Large intestine (tissue), 3 donors: ENCODE measurements at regions not wholly inside any gene's neighbourhood (a gene's known extent, or its start where the extent isn't known, plus 50 kb on each side); places are given as distances from the start of the nearest gene placed in this dataset.

Source experiments
- DNase-seq, 2 donors: peaks; one replicate each; pipeline versions ENCODE4 v3.0.0 to v3.0.0-alpha.2; 2013
- H3K27ac ChIP-seq: one replicate; pipeline ENCODE4 v1.5.1; 2013; ENCODE audit warnings: low read length
- H3K27me3 ChIP-seq: 2 replicates; pipeline ENCODE4 v1.6.1; 2013; ENCODE audit warnings: low read length; ENCODE audit not compliant: control insufficient read depth, insufficient read depth
- H3K36me3 ChIP-seq: 2 replicates; pipeline ENCODE4 v1.6.1; 2013; ENCODE audit warnings: low read length; ENCODE audit not compliant: control insufficient read depth, insufficient read depth
- H3K4me1 ChIP-seq: one replicate; pipeline ENCODE4 v1.6.1; 2013; ENCODE audit warnings: low read length; ENCODE audit not compliant: control insufficient read depth, insufficient read depth
- H3K4me3 ChIP-seq: one replicate; pipeline ENCODE4 v1.5.1; 2013; ENCODE audit warnings: low read length
- H3K9me3 ChIP-seq: one replicate; pipeline ENCODE4 v1.6.1; 2013; ENCODE audit warnings: mild to moderate bottlenecking, low read depth, low read length, moderate library complexity; ENCODE audit not compliant: control insufficient read depth
- WGBS: methylation state at CpG from one replicate; pipeline ENCODE4 v1.1.5; 2013; ENCODE audit warnings: low lambda C conversion rate; ENCODE audit not compliant: insufficient coverage; 5-methylcytosine and 5-hydroxymethylcytosine counted together

- no peak for DNase-seq
- WGBS = 83% methylated on average over 2 of the region's 2 CpGs
- Histone ChIP-seq H3K4me1 (no peaks in the 10 kb centered on the region), H3K27ac (no peak overlapping the region), H3K4me3 (no peak overlapping the region), H3K9me3 (no peaks in the 10 kb centered on the region), H3K27me3 (peaks cover 3% of the 10 kb centered on the region), H3K36me3 (no peaks in the 10 kb centered on the region)
Observed at GRCh38 chr3:152945556-152945955, 110.6 kb downstream of the P2RY1 start.

- Histone ChIP-seq H3K9me3 (no peaks in the 10 kb centered on the region), H3K27ac (no peak overlapping the region), H3K27me3 (no peaks in the 10 kb centered on the region), H3K36me3 (no peaks in the 10 kb centered on the region), H3K4me3 (no peak overlapping the region), H3K4me1 (peaks cover 2% of the 10 kb centered on the region)
- no peak for DNase-seq
- no CpG with 5 or more reads among the region's 2 CpGs for WGBS
Observed at GRCh38 chr3:152957491-152957890, 122.6 kb downstream of the P2RY1 start.

GRCh38 chr3:152959307-152959706 lies 124.4 kb downstream of the P2RY1 start:
- WGBS = 60% methylated on average over 1 of the region's 3 CpGs
- no peak for DNase-seq
- Histone ChIP-seq H3K4me1 (peaks cover 2% of the 10 kb centered on the region), H3K27ac (no peak overlapping the region), H3K9me3 (no peaks in the 10 kb centered on the region), H3K4me3 (no peak overlapping the region), H3K36me3 (no peaks in the 10 kb centered on the region), H3K27me3 (no peaks in the 10 kb centered on the region)

GRCh38 chr3:152960684-152961083 lies 125.8 kb downstream of the P2RY1 start:
- Histone ChIP-seq H3K27me3 (no peaks in the 10 kb centered on the region), H3K4me3 (no peak overlapping the region), H3K27ac (no peak overlapping the region), H3K4me1 (peaks cover 4% of the 10 kb centered on the region), H3K9me3 (no peaks in the 10 kb centered on the region), H3K36me3 (no peaks in the 10 kb centered on the region)
- 60% methylated on average over 2 of the region's 3 CpGs for WGBS
- DNase-seq = peak in 1 of 2 donors; percentile 23

- WGBS = 20% methylated on average over 2 of the region's 2 CpGs
- Histone ChIP-seq H3K4me1 (peaks cover 4% of the 10 kb centered on the region), H3K27ac (no peak overlapping the region), H3K27me3 (no peaks in the 10 kb centered on the region), H3K9me3 (peaks cover 2% of the 10 kb centered on the region), H3K4me3 (no peak overlapping the region), H3K36me3 (no peaks in the 10 kb centered on the region)
- DNase-seq = peak in 1 of 2 donors; percentile 13
Observed at GRCh38 chr3:152961323-152961722, 126.4 kb downstream of the P2RY1 start.

- WGBS = no CpG with 5 or more reads among the region's 1 CpG
Observed at GRCh38 chr3:152964911-152965609, 130.1 kb downstream of the P2RY1 start.

GRCh38 chr3:152968388-152969024 lies 133.6 kb downstream of the P2RY1 start:
- no peak overlapping the region for H3K27ac ChIP-seq
- H3K27me3 ChIP-seq = no peaks in the 10 kb centered on the region
- peaks cover 6% of the 10 kb centered on the region for H3K9me3 ChIP-seq
- WGBS = 88% methylated on average over 3 of the region's 3 CpGs
- no peak overlapping the region for H3K4me3 ChIP-seq
- no peak for DNase-seq
- H3K36me3 ChIP-seq = no peaks in the 10 kb centered on the region
- peaks cover 2% of the 10 kb centered on the region for H3K4me1 ChIP-seq

More at GRCh38 chr3:152964911-152965609, 130.1 kb downstream of the P2RY1 start:
- H3K4me3 ChIP-seq = no peak overlapping the region
- peak overlapping the region; percentile 8 for H3K27ac ChIP-seq
- DNase-seq = peak; percentile 7 to 10
- no peaks in the 10 kb centered on the region for H3K27me3 ChIP-seq
- H3K4me1 ChIP-seq = peaks cover 4% of the 10 kb centered on the region
- H3K9me3 ChIP-seq = peaks cover 6% of the 10 kb centered on the region
- H3K36me3 ChIP-seq = no peaks in the 10 kb centered on the region

GRCh38 chr3:152969557-152970300 lies 134.8 kb downstream of the P2RY1 start:
- DNase-seq = no peak
- H3K27ac ChIP-seq = no peak overlapping the region
- H3K4me1 ChIP-seq = peaks cover under 1% of the 10 kb centered on the region
- peaks cover 6% of the 10 kb centered on the region for H3K9me3 ChIP-seq
- no CpG with 5 or more reads among the region's 1 CpG for WGBS
- H3K4me3 ChIP-seq = no peak overlapping the region
- no peaks in the 10 kb centered on the region for H3K36me3 ChIP-seq
- H3K27me3 ChIP-seq = no peaks in the 10 kb centered on the region

- DNase-seq = no peak
- peaks cover 6% of the 10 kb centered on the region for H3K9me3 ChIP-seq
- no peaks in the 10 kb centered on the region for H3K4me1 ChIP-seq
- H3K27ac ChIP-seq = no peak overlapping the region
- H3K27me3 ChIP-seq = no peaks in the 10 kb centered on the region
- H3K4me3 ChIP-seq = no peak overlapping the region
- no CpG with 5 or more reads among the region's 4 CpGs for WGBS
- no peaks in the 10 kb centered on the region for H3K36me3 ChIP-seq
Observed at GRCh38 chr3:152970851-152971250, 135.9 kb downstream of the P2RY1 start.

GRCh38 chr3:152971880-152972279 lies 136.9 kb downstream of the P2RY1 start:
- H3K9me3 ChIP-seq = no peaks in the 10 kb centered on the region
- no peaks in the 10 kb centered on the region for H3K4me1 ChIP-seq
- no peaks in the 10 kb centered on the region for H3K27me3 ChIP-seq
- H3K4me3 ChIP-seq = no peak overlapping the region
- no peak for DNase-seq
- 90% methylated on average over 4 of the region's 4 CpGs for WGBS
- no peaks in the 10 kb centered on the region for H3K36me3 ChIP-seq
- H3K27ac ChIP-seq = no peak overlapping the region
